Kidney capillary endothelial cell (primary cell): ENCODE measurements at regions not wholly inside any gene's neighbourhood (a gene's known extent, or its start where the extent isn't known, plus 50 kb on each side); places are given as distances from the start of the nearest gene placed in this dataset.

Experiments used
- DNase-seq: peaks from one replicate; pipeline ENCODE4 v3.0.0-alpha.2; 2018; ENCODE audit warnings: low spot score

GRCh38 chr20:57805747-57806146 lies 95.9 kb upstream of the PMEPA1 start:
- DNase-seq, result no peak

GRCh38 chr20:57804470-57805250 lies 94.8 kb upstream of the PMEPA1 start:
- DNase-seq, result no peak

DNA sequence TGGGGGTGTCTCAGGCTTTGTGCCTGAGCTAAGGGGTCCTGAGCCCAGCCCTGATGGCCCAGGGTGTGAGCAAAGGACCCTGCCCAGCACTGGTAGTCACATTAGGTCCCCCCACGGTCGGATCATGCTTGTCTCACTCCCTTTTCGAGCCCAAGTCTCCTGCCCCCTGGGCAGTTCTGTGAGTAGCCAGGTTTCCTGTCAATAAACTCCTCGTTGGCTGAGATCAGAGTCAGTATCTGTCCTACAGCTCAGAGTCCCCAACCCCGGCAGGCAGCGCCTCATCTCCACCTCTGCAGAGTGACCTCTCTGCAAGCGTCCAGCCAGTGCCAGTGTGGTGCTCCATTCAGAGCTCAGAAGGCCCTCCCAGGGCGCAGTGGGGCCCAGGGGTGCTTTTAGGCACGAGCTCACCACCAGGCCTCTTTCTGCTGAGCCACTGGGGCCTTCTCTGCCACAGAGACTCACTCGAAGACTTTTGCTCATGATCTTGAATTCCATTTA lies 93.7 kb upstream of the PMEPA1 start:
- DNase-seq, result no peak

GRCh38 chr20:57802765-57803507 lies 93.1 kb upstream of the PMEPA1 start:
- no peak for DNase-seq

- DNase-seq, result no peak
Observed at GRCh38 chr20:57801581-57801980, 91.8 kb upstream of the PMEPA1 start.

DNA sequence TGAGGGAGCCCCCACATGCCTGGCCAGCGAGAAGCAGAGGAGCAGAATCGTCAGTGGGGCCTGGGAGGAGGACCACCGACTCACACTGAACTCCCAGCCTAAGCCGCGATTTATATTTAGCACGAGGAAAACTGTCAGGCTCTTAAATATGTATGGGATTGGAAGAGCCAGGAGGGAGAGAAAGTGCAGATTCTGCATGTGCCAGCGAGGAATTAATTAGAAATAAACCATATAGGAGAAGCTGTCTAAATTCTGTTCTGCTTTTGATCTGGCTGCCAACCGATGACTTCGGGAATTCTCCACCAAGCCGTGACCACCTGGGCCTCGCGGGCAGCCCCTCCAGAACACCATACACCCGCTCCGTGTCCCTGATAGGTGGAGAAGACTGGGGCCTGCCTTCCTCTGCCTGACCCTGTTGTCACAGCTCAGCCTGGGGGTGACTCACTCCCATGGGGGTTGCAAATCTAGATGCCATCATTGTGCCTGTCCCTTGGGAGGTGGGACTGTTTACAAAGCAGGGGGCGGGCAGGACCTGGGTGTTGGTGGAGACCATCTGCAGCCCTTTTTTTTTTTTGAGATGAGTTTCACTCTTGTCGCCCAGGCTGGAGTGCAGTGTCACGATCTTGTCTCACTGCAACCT lies 91.1 kb upstream of the PMEPA1 start:
- no peak for DNase-seq

GRCh38 chr20:57797401-57797800 lies 87.6 kb upstream of the PMEPA1 start:
- DNase-seq, result no peak

DNA sequence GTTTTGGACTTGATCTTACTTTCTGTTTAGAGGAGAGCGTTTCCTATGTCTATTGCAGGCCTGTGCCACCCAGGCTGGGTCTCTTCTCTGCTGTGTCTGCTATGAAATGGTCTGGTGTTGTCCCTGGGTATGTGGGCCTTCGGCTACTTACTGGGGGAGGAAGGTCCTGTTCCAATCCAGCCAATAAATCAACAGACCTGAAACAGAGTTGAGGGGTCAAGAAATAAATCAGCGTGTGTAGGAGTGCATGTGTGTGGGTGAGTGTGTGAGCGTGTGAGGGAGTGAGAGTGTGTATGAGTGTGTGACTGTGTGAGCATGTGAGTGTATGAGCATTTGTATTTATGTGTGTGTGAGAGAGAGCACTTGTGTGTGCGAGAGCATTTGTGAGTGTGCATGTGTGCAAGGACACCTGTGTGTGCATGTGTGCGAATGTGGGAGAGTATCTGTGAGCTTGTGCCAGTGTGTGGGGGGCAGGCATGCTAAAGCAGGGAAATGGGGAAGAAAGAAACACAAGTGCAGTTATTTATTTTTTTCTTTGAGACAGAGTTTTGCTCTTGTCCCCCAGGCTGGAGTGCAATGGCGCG lies 86.3 kb upstream of the PMEPA1 start:
- DNase-seq, result no peak

- DNase-seq, result no peak
Observed at GRCh38 chr20:57795342-57795697, 85.5 kb upstream of the PMEPA1 start.

GRCh38 chr20:57794600-57795341 lies 85.0 kb upstream of the PMEPA1 start:
- no peak for DNase-seq

- DNase-seq, result no peak
Observed at GRCh38 chr20:57794036-57794435, 84.2 kb upstream of the PMEPA1 start.

- DNase-seq, result no peak
Observed at GRCh38 chr20:57793421-57793820, 83.6 kb upstream of the PMEPA1 start.

DNA sequence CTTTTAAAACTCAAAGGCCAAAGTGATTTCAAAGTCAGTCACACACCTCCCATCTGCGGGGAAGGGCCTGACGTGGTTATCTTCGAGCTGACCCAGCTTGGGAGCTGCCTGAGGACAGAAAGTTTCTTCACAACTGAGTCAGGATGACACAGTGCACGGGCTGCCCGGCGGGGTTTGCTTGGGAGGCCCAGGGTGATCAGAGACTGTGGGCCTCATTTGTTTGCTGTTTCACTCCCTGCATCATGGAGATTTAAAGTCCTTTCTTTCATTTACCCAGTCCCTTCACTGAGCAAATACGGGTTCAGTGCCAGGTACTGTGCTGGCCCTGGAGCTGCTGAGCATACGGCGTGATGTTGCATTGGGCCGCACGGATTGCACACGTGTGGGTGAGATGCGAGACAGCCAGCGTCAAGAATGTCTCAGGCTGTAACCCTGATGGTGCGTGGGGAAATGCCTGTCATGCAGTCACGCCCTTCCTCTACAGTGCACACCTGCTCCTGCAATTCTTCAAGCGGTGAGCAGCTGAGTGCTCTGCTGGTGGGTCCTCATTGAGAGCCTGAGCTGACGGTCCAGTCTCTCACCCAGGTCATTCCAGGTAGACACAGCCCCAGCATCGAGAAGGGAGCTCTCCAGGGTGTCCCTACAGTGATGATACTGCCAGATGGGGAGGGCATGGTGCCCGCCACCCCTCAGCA lies 82.7 kb upstream of the PMEPA1 start:
- DNase-seq, result no peak

- peak; percentile 97 for DNase-seq
Observed at GRCh38 chr20:57791966-57792365, 82.2 kb upstream of the PMEPA1 start.

- DNase-seq, result no peak
Observed at GRCh38 chr20:57791178-57791962, 81.6 kb upstream of the PMEPA1 start.

DNA sequence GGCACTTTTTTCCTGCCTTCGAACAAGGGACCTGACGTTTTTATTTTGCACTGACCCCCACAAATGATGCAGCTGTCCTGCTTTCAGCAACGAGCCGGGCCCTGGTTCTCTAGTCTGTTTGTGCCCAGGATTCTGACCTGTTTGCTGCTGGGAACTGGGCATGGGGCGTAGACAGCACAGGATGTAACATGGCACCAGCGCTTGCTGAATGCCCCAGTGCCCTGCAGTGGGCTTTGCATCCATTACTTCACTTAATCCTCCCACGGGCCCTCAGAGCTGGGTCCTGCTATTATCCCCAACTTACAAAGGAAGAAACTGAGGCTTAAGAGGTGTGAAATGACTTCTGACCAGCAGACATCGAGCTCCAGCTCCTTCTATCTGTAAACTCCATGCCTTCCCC lies 80.4 kb upstream of the PMEPA1 start:
- DNase-seq, result no peak

DNA sequence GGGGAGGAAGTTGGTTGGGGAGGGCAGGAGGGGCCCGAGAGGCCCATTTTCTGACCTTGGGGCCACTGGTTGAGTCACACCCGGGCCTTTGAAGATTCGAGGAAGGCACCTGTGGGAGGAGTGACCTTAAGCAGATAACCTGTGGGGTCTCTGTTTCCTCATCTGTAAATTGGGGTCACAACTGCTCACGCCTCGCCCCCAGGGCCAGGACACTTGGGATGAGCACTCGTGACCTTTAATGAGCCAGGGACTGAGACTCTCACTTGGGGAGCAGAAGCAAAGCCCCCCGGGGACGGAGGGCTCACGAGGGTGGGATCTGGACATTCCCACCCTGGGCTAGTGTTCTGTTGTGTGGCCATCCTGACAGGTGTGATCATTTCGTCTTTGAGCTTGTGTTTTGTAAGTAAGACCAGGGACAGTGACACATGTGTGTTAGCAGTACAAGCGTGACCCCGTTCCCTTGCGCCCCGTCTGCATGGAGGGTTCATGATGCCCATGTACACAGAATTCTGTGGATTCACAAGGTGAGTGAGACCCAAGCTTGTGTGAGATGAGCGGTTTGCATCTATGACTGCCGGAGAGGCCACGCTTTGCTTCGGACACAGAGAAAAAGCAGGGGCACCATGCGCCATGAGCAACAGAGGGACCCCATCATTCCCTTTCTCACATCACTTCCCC lies 79.3 kb upstream of the PMEPA1 start:
- no peak for DNase-seq

GRCh38 chr20:57787990-57788781 lies 78.4 kb upstream of the PMEPA1 start:
- DNase-seq, result no peak
